ENCODE measurements at regions not wholly inside any gene's neighbourhood (a gene's known extent, or its start where the extent isn't known, plus 50 kb on each side); places are given as distances from the start of the nearest gene placed in this dataset.
"Not testable (repeated sequence)": the region's sequence is repeated elsewhere in the genome, so short reads cannot be mapped to it uniquely, and the experiment has no call there.

GRCh38 chr4:129248621-129249020 is 152.7 kb downstream of the C4orf33 start:
- H3K27ac ChIP-seq, result no peak overlapping the region
- TF ChIP-seq ZFX (IDR thresholded peaks at IDR 0.05; ENCODE audit: borderline replicate concordance), result no peak
- no peak for TF ChIP-seq CTCF (IDR thresholded peaks at IDR 0.05)

GRCh38 chr4:129254126-129254525 is 158.2 kb downstream of the C4orf33 start:
- H3K27ac ChIP-seq, result no peak overlapping the region
- TF ChIP-seq CTCF (IDR thresholded peaks at IDR 0.05), result no peak

GRCh38 chr4:129254526-129254925 is 158.6 kb downstream of the C4orf33 start:
- no peak overlapping the region for H3K27ac ChIP-seq
- TF ChIP-seq CTCF (IDR thresholded peaks at IDR 0.05), result no peak
- no peak for TF ChIP-seq ZFX (IDR thresholded peaks at IDR 0.05; ENCODE audit: borderline replicate concordance)

GRCh38 chr4:129261584-129261983 is 165.6 kb downstream of the C4orf33 start:
- H3K27ac ChIP-seq, result no peak overlapping the region
- TF ChIP-seq ZFX (IDR thresholded peaks at IDR 0.05; ENCODE audit: borderline replicate concordance) (no peak), CTCF (IDR thresholded peaks at IDR 0.05) (no peak)

GRCh38 chr4:129264008-129264657 is 168.2 kb downstream of the C4orf33 start:
- TF ChIP-seq ZFX (IDR thresholded peaks at IDR 0.05; ENCODE audit: borderline replicate concordance) (no peak), CTCF (IDR thresholded peaks at IDR 0.05) (no peak)
- no peak overlapping the region for H3K27ac ChIP-seq

- TF ChIP-seq ZFX (IDR thresholded peaks at IDR 0.05; ENCODE audit: borderline replicate concordance) (no peak), CTCF (IDR thresholded peaks at IDR 0.05) (no peak)
- peak overlapping the region; percentile 88 for H3K27ac ChIP-seq
Measured at GRCh38 chr4:129278868-129279267, 182.9 kb downstream of the C4orf33 start.

GRCh38 chr4:129282293-129282692 is 186.3 kb downstream of the C4orf33 start:
- no peak for TF ChIP-seq ZFX (IDR thresholded peaks at IDR 0.05; ENCODE audit: borderline replicate concordance)
- H3K27ac ChIP-seq, result no peak overlapping the region

- H3K27ac ChIP-seq, result not testable (repeated sequence)
Measured at GRCh38 chr4:129292194-129292593, 196.2 kb downstream of the C4orf33 start.
